Esophagus squamous epithelium (tissue), 5 donors: ENCODE measurements at regions not wholly inside any gene's neighbourhood (a gene's known extent, or its start where the extent isn't known, plus 50 kb on each side); places are given as distances from the start of the nearest gene placed in this dataset.
A peak's percentile ranks its signal among the peaks of the same experiment; 100 is the strongest.

Experiments used
- DNase-seq: peaks from one replicate; lab custom pipeline; 2025; lab: John Stamatoyannopoulos, UW
- H3K27ac ChIP-seq, 4 donors: fragments of 200-600 bp; sonication (generic); one replicate each; pipeline ENCODE4 v1.5.1; 2016 to 2019; ENCODE audit warnings: mild to moderate bottlenecking in 1 of 4
- H3K27me3 ChIP-seq, 4 donors: fragments of 200-600 bp; sonication (generic); 1 replicate in 3 of 4; 2 replicates in 1 of 4; pipeline versions ENCODE4 v1.5.1 to v1.6.0; 2017 to 2021; ENCODE audit warnings: antibody characterized with exemption in 1 of 4
- H3K36me3 ChIP-seq, 3 donors: fragments of 200-600 bp; sonication (generic); one replicate each; pipeline ENCODE4 v1.5.1; 2016 to 2019
- H3K4me1 ChIP-seq, 3 donors: fragments of 200-600 bp; sonication (generic); one replicate each; pipeline ENCODE4 v1.5.1; 2017 to 2019
- H3K4me3 ChIP-seq, 4 donors: fragments of 200-600 bp; sonication (generic); 1 replicate in 3 of 4; 2 replicates in 1 of 4; pipeline ENCODE4 v1.5.1; 2016 to 2019; ENCODE audit warnings: mild to moderate bottlenecking in 2 of 4, moderate library complexity in 1 of 4
- H3K9me3 ChIP-seq, 3 donors: fragments of 200-600 bp; sonication (generic); one replicate each; pipeline ENCODE4 v1.5.1; 2016 to 2019
- CTCF ChIP-seq, 6 experiments: fragments of 450-650 bp in 4 of 6; fragments of 200-600 bp in 2 of 6; sonication (generic) in 2 of 6; IDR thresholded peaks; one replicate each; pipeline ENCODE4 v1.5.1; 2016 to 2019; ENCODE audit warnings: antibody characterized with exemption in 6 of 6, mild to moderate bottlenecking in 4 of 6, moderate library complexity in 4 of 6
- POLR2A ChIP-seq, 4 donors: fragments of 450-650 bp; IDR thresholded peaks; one replicate each; pipeline ENCODE4 v1.6.1; 2017; ENCODE audit warnings: antibody characterized with exemption in 4 of 4, mild to moderate bottlenecking in 4 of 4, moderate library complexity in 3 of 4
- WGBS, 2 donors: methylation state at CpG; one replicate each; pipeline ENCODE4 v1.1.5; 2018; 5-methylcytosine and 5-hydroxymethylcytosine counted together
- intact Hi-C: fragments of 100-400 bp; cut with DNase I; formaldehyde crosslinking; loops from one replicate; pipeline ENCODE4 v1.15.0; 2022
- donor health status: DM: yes; HTN: yes; CAD: no.

- WGBS, 2 donors, result 71 to 82% methylated on average over 3 to 7 of the region's 11 CpGs
- no peak for TF ChIP-seq POLR2A (IDR thresholded peaks at IDR 0.05)
- TF ChIP-seq CTCF (IDR thresholded peaks at IDR 0.05), result no peak
- Histone ChIP-seq H3K27me3 (no peaks in the 10 kb centered on the region), H3K27ac (no peak overlapping the region), H3K4me1 (peaks cover 35 to 83% (median 61%) of the 10 kb centered on the region in 3 donors), H3K36me3 (no peaks in the 10 kb centered on the region), H3K9me3 (no peaks in the 10 kb centered on the region), H3K4me3 (no peak overlapping the region)
- no peak for DNase-seq
- intact Hi-C loops, result no loop called here
Measured at GRCh38 chr2:128371648-128372345, 53.1 kb upstream of the HS6ST1 start.

GRCh38 chr2:128372621-128373341 is 54.1 kb upstream of the HS6ST1 start:
- intact Hi-C loops, result no loop called here
- Histone ChIP-seq H3K9me3 (no peaks in the 10 kb centered on the region), H3K27ac (no peak overlapping the region), H3K27me3 (no peaks in the 10 kb centered on the region), H3K36me3 (no peaks in the 10 kb centered on the region), H3K4me3 (no peak overlapping the region), H3K4me1 (peaks cover 35 to 93% (median 64%) of the 10 kb centered on the region in 3 donors)
- TF ChIP-seq POLR2A (IDR thresholded peaks at IDR 0.05) (no peak), CTCF (IDR thresholded peaks at IDR 0.05) (no peak)
- WGBS, 2 donors, result 84 to 95% methylated on average over 4 to 15 of the region's 24 CpGs
- DNase-seq, result no peak

- WGBS, 2 donors, result 41 to 48% methylated on average over 7 to 9 of the region's 10 CpGs
- H3K4me1 ChIP-seq, result peaks cover 40 to 100% (median 70%) of the 10 kb centered on the region in 3 donors
- H3K4me3 ChIP-seq, result no peak overlapping the region
Measured at GRCh38 chr2:128373451-128374000, 54.9 kb upstream of the HS6ST1 start.

GRCh38 chr2:128374001-128374710 is 55.5 kb upstream of the HS6ST1 start:
- no peak overlapping the region for H3K4me3 ChIP-seq
- no peaks in the 10 kb centered on the region for H3K27me3 ChIP-seq
- H3K9me3 ChIP-seq, result no peaks in the 10 kb centered on the region
- H3K4me1 ChIP-seq, result peaks cover 44 to 100% (median 73%) of the 10 kb centered on the region in 3 donors
- intact Hi-C loops, result no loop called here
- DNase-seq, result no peak
- peak overlapping the region; percentile 57 to 85 (median 72) for H3K27ac ChIP-seq
- WGBS, 2 donors, result 29 to 43% methylated on average over 4 to 5 of the region's 15 CpGs
- TF ChIP-seq CTCF (IDR thresholded peaks at IDR 0.05) (no peak), POLR2A (IDR thresholded peaks at IDR 0.05) (no peak)
- no peaks in the 10 kb centered on the region for H3K36me3 ChIP-seq

More at GRCh38 chr2:128373451-128374000, 54.9 kb upstream of the HS6ST1 start:
- TF ChIP-seq CTCF (IDR thresholded peaks at IDR 0.05) (no peak), POLR2A (IDR thresholded peaks at IDR 0.05) (no peak)
- Histone ChIP-seq H3K36me3 (no peaks in the 10 kb centered on the region), H3K27ac (peak overlapping the region in 3 of 4 donors; percentile 57 to 85 (median 84)), H3K9me3 (no peaks in the 10 kb centered on the region), H3K27me3 (no peaks in the 10 kb centered on the region)
- DNase-seq, result no peak
- intact Hi-C loops, result no loop called here
